HUDEP-2 (cell line): ENCODE measurements at regions not wholly inside any gene's neighbourhood (a gene's known extent, or its start where the extent isn't known, plus 50 kb on each side); places are given as distances from the start of the nearest gene placed in this dataset.

Source experiments
- DNase-seq, 76 experiments: peaks; one replicate each; lab custom pipeline; 2025; ENCODE audit not compliant: unreplicated experiment in 76 of 76; lab: John Stamatoyannopoulos, UW

- no peak for DNase-seq
Measured at GRCh38 chr4:8922481-8922880, 50.8 kb upstream of the HMX1 start.

GRCh38 chr4:8921465-8921864, 49.8 kb upstream of the HMX1 start:
- DNase-seq: no peak
